ENCODE measurements at regions not wholly inside any gene's neighbourhood (a gene's known extent, or its start where the extent isn't known, plus 50 kb on each side); places are given as distances from the start of the nearest gene placed in this dataset.

DNA sequence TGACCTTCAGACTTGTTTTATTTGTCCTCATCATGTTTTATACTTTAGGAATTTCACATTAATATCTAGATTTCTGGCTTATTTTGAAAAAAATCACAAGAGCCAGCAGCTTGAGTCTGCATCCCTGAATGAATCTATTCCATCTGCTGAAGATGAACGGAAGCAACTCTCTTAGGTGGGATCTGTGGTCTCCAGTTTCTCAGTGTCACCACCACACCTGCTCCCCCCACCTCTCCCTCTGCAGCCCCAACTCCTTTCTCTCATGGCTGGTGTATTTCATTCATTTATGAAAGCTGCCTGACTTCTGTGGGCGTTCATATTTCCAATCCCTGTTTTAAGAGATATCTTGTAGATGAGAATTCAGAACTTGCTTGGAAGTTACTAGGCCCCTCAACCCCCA lies 102.1 kb upstream of the AGBL1 start:
- no peak for DNase-seq (ENCODE audit: low read depth)

- no peak for DNase-seq (ENCODE audit: low read depth)
These were observed 99.7 kb upstream of the AGBL1 start for GRCh38 chr15:85979929-85980328.

DNA sequence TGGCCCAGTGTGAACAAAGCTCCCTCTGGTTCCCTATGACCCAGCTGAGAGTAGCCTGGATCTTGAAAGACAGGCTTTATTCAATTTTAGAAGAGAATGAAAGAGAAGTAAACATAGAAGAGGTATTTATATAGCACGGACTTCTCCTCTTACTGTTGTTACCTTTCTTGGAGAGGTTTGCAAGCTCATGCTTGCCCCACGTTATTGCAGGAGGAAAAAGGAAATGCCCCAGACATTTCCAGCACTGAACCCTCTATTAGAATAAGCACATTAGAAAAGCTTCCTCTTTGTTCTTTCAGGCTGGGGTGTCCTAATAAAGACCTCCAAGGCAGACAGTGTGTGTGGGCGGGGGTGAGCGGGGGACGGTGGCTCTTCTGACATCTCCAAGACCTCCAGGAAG lies 98.7 kb upstream of the AGBL1 start:
- DNase-seq (ENCODE audit: low read depth), result no peak

DNA sequence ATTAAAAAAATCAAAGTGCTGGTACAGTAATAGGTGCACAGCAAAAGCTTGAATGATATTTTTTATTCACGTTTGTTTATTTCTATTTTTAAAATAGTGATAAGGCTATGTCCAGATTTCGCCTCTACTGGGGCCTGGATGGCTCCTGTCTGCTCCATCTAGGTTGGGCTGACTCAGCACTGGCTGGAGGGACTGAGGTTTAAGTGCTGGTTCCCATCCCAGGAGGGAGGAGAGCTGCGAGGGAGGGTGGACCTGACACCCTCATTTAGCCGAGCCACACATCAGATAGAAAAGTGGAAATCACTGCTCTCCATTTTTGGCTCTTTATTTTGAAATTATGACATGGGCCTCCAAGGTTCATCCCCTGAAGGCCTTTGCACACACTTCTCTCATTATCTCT lies 95.4 kb upstream of the AGBL1 start:
- DNase-seq (ENCODE audit: low read depth), result no peak

GRCh38 chr15:85986116-85986515 lies 93.6 kb upstream of the AGBL1 start:
- no peak for DNase-seq (ENCODE audit: low read depth)

DNA sequence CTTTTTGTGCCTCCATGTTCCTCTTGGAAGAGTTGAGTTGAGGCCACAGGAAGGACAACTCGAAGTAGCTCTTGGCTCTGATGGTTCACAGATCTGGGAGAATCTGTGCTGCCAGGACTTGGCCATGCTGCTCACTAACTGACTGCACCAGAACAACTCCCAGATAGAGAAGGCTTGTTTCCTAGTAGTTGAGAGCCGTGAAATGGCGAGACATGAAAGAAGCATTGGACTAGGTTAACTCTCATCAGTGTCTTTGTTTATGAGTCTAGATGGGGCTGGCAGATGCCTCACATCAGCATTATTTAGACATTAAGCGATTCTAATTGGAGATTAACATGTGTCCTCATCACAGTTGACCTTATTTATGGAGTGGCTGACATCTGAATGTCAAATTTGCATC lies 92.9 kb upstream of the AGBL1 start:
- DNase-seq (ENCODE audit: low read depth), result no peak

DNA sequence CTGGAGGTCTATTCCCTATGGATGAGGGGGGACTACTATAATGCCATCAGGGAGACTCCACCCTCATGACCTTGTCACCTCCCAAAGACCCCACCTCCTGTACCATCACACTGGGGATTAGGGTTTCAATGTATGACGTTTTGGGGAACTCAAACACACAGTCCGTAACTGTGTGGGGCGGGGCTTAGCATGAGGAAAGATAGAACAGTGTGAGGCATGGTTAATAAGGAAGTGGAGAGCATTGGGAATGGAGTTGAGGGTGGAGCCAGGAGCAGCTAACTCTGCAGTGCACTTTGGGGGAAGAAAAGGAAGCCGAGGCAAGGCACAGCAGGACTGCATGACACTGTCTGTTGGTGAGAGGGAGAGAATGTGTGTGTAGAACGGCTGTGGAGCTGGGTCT lies 90.9 kb upstream of the AGBL1 start:
- DNase-seq (ENCODE audit: low read depth), result no peak

DNA sequence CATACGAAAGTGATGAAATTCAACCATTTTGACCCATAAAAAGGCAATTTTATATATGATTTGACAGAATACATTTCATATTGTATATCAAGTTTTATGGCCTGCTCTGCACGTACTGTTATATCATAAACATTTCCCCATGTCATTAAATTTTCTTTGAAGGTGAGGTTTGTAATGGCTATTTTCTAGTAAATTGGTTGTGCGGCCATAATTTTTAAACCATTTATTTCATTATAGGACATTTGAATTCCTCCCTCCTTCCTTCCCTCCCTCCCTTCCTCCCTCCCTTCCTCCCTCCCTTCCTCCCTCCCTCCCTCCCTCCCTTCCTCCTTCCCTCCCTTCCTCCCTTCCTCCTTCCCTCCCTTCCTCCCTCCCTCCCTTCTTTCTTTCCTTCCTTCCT lies 87.4 kb upstream of the AGBL1 start:
- no peak for DNase-seq (ENCODE audit: low read depth)

DNA sequence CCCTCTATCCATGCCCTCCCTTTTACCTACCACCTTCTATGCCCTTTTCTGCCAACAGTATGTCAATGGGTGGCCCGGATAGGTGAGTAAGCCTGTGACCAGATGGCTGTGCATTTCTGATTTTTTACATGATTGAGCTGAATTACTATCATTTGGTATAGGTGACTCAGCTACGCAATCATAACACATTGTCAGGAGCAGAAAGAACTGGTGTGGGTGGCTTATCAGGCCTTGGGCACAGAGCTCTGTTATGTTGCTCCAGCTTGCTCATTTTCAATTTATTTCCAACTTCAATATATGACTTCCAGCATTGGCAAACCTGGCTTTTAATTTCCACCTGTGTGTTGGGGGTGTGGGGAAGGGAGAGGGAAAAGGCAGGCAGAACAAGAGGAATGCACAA lies 86.6 kb upstream of the AGBL1 start:
- DNase-seq (ENCODE audit: low read depth), result no peak

DNA sequence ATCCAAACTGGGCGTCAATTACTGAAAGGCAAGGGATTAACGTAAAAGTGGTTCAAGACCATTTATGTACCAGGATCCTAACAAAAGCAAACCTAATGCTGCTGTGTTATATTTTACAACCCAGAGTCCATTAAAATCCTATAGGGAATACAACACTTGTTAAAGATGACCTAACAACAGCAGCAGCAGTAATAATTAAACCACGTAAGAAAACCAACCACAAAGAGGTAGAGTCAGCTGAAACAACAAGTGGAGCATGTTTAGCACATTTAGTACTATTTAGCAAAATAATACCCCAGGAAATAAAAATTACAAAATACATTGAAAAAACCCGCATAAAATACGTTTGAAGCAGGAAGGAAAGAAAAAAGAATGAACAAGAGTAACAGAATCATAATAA lies 82.1 kb upstream of the AGBL1 start:
- no peak for DNase-seq (ENCODE audit: low read depth)

- no peak for DNase-seq (ENCODE audit: low read depth)
These were observed 80.0 kb upstream of the AGBL1 start for GRCh38 chr15:85999658-86000057.

GRCh38 chr15:86001200-86001599 lies 78.5 kb upstream of the AGBL1 start:
- no peak for DNase-seq (ENCODE audit: low read depth)

GRCh38 chr15:86002444-86002843 lies 77.2 kb upstream of the AGBL1 start:
- no peak for DNase-seq (ENCODE audit: low read depth)

DNA sequence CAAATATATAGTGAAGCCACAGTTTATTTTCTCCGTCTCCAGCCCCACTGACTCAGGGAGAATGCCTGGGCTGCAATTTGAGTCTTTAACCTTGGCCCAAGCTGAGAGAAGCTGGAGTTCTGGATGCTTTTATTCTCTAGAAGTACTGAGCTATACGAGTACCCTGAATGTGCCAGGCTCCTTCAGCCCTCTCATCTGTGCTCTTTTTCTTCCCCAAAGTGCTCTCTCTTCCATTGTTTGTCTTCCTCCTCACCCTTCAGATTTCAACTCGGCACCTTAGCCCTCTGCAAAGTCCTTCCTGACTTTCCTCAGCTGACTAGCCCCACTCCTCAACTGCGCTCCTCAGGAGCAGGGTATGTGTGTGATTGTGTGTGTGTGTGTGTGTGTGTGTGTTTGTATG lies 75.6 kb upstream of the AGBL1 start:
- DNase-seq (ENCODE audit: low read depth), result no peak

DNA sequence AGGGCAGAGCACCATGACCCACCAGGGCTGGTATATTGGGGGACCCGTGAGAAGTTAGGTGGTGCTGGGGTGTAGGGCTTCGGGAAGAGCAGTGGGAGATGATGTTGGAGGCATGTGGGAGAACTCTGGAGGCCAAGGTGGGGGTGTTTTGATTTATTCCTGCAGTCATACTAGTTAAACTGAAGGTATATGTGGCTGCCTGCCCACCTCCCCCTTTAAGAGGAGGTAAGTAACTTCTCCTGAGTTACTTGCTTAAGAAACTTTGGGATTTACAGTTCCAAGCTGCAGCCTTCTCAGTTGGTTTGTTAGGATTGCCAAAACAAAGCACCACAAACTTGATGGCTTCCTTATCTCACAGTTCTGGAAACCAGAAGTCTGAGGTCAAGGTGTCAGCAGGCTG lies 73.1 kb upstream of the AGBL1 start:
- no peak for DNase-seq (ENCODE audit: low read depth)

GRCh38 chr15:86009727-86010126 lies 69.9 kb upstream of the AGBL1 start:
- DNase-seq (ENCODE audit: low read depth), result no peak

DNA sequence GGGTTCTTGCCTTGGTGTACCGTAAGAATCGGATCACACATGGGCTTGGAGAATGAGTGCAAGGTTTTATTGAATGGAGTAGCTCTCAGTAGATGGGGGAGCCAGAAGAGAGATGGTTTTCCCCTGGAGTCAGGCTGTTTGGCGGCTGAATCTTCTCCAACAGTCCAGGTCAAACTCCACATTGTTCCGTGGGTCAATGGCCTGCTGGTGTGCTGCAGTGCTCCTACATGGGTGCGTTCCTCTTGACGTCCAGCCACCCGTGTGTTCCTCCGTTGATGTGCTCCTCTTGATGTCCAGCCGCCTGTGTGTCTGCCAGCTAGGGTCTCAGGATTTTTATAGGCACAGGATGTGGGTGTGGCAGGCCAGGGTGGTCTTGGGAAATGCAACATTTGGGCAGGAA lies 69.3 kb upstream of the AGBL1 start:
- no peak for DNase-seq (ENCODE audit: low read depth)

GRCh38 chr15:86010891-86011290 lies 68.8 kb upstream of the AGBL1 start:
- no peak for DNase-seq (ENCODE audit: low read depth)

GRCh38 chr15:86014016-86014415 lies 65.7 kb upstream of the AGBL1 start:
- no peak for DNase-seq (ENCODE audit: low read depth)

- no peak for DNase-seq (ENCODE audit: low read depth)
These were observed 62.9 kb upstream of the AGBL1 start for GRCh38 chr15:86016750-86017149.

DNA sequence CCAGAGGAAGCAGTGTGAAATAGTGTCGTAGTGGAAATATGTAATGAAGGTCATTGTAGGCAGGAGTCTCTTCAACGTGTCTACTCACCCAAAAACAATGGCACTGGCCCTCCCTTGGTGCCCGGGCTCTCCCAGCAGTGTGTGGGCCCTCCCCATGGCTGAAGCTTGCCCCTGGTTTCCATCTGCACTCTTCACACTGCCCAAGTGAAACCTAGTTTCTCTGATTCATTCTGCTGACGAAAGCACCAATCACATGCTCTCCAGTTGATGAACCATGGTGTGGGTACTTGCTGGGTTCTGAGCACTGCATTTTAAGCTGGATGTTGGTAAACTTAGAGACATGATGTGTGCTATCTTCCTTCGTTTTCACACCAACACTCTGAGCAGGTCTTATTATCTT lies 61.0 kb upstream of the AGBL1 start:
- no peak for DNase-seq (ENCODE audit: low read depth)

GRCh38 chr15:86021281-86022264 lies 58.1 kb upstream of the AGBL1 start:
- DNase-seq (ENCODE audit: low read depth), result no peak

DNA sequence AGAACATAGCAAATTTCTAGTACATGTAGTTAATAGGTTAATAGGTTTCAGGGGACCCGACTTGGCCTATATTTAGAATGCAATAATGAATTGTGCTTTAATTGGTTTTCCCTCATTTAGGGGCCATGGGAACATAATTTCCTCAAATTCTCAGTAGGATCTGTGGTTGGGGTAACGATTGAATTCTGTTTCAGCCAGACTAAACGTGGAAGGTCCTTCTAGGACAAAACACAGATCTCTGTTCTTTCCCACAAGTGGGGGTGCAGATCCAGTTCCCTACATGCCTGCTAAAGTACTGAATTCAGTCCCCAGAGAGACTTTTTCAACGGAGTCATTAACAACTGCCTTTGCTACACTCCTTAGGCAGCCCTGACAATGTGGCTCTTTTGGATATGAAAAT lies 50.7 kb upstream of the AGBL1 start:
- DNase-seq (ENCODE audit: low read depth), result no peak

Measured in fibroblast of gingiva (primary cell).